Keratinocyte (primary cell): ENCODE measurements at regions not wholly inside any gene's neighbourhood (a gene's known extent, or its start where the extent isn't known, plus 50 kb on each side); places are given as distances from the start of the nearest gene placed in this dataset.

Source experiments
- DNase-seq: peaks from one replicate; pipeline ENCODE4 v3.0.0-alpha.2; 2011; ENCODE audit warnings: low read depth, missing footprints, low spot score
- FAIRE-seq: peaks from 2 replicates; lab custom pipeline; 2011; peaks lifted over from hg19 to GRCh38; lab: Jason Lieb, UNC
- H2AFZ ChIP-seq: 2 replicates; pipeline ENCODE4 v1.6.0; 2012; ENCODE audit warnings: low read length, control low read depth, inconsistent platforms; ENCODE audit not compliant: control insufficient read depth
- H3K27ac ChIP-seq: 2 replicates; pipeline ENCODE4 v1.5.1; 2011; ENCODE audit warnings: low read length; ENCODE audit not compliant: control insufficient read depth, insufficient read depth
- H3K27me3 ChIP-seq: 3 replicates; pipeline ENCODE4 v1.6.0; 2011; ENCODE audit warnings: low read length; ENCODE audit not compliant: control insufficient read depth, insufficient read depth; ENCODE audit errors: extremely low read depth
- H3K36me3 ChIP-seq, 2 experiments: 2 replicates in 1 of 2; 3 replicates in 1 of 2; pipeline ENCODE4 v1.5.1; 2011; ENCODE audit warnings: low read length in 2 of 2, mild to moderate bottlenecking in 1 of 2; ENCODE audit not compliant: control insufficient read depth in 2 of 2, insufficient read depth in 2 of 2; ENCODE audit errors: extremely low read depth in 1 of 2
- H3K4me1 ChIP-seq: 3 replicates; pipeline ENCODE4 v1.5.1; 2011; ENCODE audit warnings: low read length; ENCODE audit not compliant: control insufficient read depth, insufficient read depth; ENCODE audit errors: extremely low read depth
- H3K4me2 ChIP-seq: 3 replicates; pipeline ENCODE4 v1.6.0; 2011; ENCODE audit warnings: low read depth, low read length; ENCODE audit not compliant: control insufficient read depth, insufficient read depth; ENCODE audit errors: extremely low read depth
- H3K4me3 ChIP-seq, 3 experiments: fragments of 200-600 bp in 1 of 3; sonication (generic) in 1 of 3; 2 replicates in 2 of 3; 3 replicates in 1 of 3; pipeline ENCODE4 v1.5.1; 2011 to 2016; ENCODE audit warnings: low read length in 3 of 3, mild to moderate bottlenecking in 3 of 3, control low read depth in 2 of 3, inconsistent platforms in 1 of 3, low read depth in 1 of 3, mixed read lengths in 1 of 3, mixed run types in 1 of 3, moderate library complexity in 1 of 3; ENCODE audit not compliant: control insufficient read depth in 2 of 3, insufficient read depth in 2 of 3; ENCODE audit errors: extremely low read depth in 1 of 3
- H3K79me2 ChIP-seq: 2 replicates; pipeline ENCODE4 v1.6.0; 2012; ENCODE audit warnings: low read length; ENCODE audit not compliant: control insufficient read depth, insufficient read depth
- H3K9ac ChIP-seq: 3 replicates; pipeline ENCODE4 v1.6.0; 2011; ENCODE audit warnings: low read length; ENCODE audit not compliant: control insufficient read depth, insufficient read depth; ENCODE audit errors: extremely low read depth
- H3K9me1 ChIP-seq: 3 replicates; pipeline ENCODE4 v1.6.0; 2011; ENCODE audit warnings: low read length; ENCODE audit not compliant: control insufficient read depth, insufficient read depth; ENCODE audit errors: extremely low read depth
- H3K9me3 ChIP-seq: 2 replicates; pipeline ENCODE4 v1.5.1; 2012; ENCODE audit warnings: low read depth, low read length; ENCODE audit not compliant: control insufficient read depth
- H4K20me1 ChIP-seq: 3 replicates; pipeline ENCODE4 v1.6.0; 2011; ENCODE audit warnings: low read length; ENCODE audit not compliant: control insufficient read depth, insufficient read depth; ENCODE audit errors: extremely low read depth
- CTCF ChIP-seq, 3 experiments: IDR thresholded peaks in 1 of 3; conservative IDR thresholded peaks in 1 of 3; optimal IDR thresholded peaks in 1 of 3; 2 replicates in 2 of 3; 3 replicates in 1 of 3; pipeline versions ENCODE3 to v1.5.1; 2011; ENCODE audit warnings: low read length in 3 of 3, mild to moderate bottlenecking in 3 of 3, moderate library complexity in 2 of 3, control low read depth in 1 of 3, inconsistent platforms in 1 of 3; ENCODE audit not compliant: insufficient read depth in 2 of 3; ENCODE audit errors: extremely low read depth in 1 of 3
- EZH2 ChIP-seq: IDR thresholded peaks from one replicate; pipeline ENCODE4 v1.6.1; 2012; ENCODE audit warnings: inconsistent platforms, mild to moderate bottlenecking, low read length, moderate library complexity
- dilution Hi-C: fragments of 300-500 bp; cut with MboI; formaldehyde crosslinking; loops from one replicate; pipeline ENCODE4 v1.7.0; 2020; ENCODE audit warnings: low sequenced_read_pairs; ENCODE audit not compliant: extremely low pct_ligation_motif_present

DNA sequence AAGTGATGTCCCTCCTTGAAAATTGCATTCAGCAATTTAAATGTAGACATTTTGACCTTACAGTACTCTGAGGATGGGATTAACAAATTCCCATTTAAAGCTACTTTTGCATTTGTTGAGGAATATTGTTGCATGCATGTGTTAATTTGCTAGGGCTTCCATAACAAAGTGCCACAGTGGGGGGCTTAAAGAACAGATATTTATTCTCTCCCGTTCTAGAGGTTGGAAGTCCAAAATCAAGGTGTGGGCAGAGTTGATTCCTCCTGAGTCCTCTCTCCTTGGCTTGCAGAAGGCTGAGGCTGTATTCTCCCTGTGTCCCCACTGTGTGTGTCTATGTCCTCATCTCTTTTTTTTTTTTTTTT, 51.8 kb upstream of the CDK20 start:
- Histone ChIP-seq H3K27me3 (no peaks in the 10 kb centered on the region), H2AFZ (no peak overlapping the region), H3K9ac (no peak overlapping the region), H3K4me2 (no peak overlapping the region), H3K36me3 (no peaks in the 10 kb centered on the region), H3K4me3 (no peak overlapping the region), H3K4me1 (no peaks in the 10 kb centered on the region), H3K27ac (no peak overlapping the region), H3K9me3 (no peaks in the 10 kb centered on the region), H4K20me1 (no peaks in the 10 kb centered on the region), H3K9me1 (no peaks in the 10 kb centered on the region), H3K79me2 (no peaks in the 10 kb centered on the region)
- dilution Hi-C loops, result no loop called here
- no peak for TF ChIP-seq CTCF (optimal IDR thresholded peaks at IDR 0.05 in 1 of 3, IDR thresholded peaks at IDR 0.05 in 1 of 3, conservative IDR thresholded peaks at IDR 0.05 in 1 of 3; ENCODE audit: extremely low read depth in 1 of 3, insufficient read depth in 2 of 3, low read length in 3 of 3)
- no peak for TF ChIP-seq EZH2
- DNase-seq (no peak), FAIRE-seq (no peak)

DNA sequence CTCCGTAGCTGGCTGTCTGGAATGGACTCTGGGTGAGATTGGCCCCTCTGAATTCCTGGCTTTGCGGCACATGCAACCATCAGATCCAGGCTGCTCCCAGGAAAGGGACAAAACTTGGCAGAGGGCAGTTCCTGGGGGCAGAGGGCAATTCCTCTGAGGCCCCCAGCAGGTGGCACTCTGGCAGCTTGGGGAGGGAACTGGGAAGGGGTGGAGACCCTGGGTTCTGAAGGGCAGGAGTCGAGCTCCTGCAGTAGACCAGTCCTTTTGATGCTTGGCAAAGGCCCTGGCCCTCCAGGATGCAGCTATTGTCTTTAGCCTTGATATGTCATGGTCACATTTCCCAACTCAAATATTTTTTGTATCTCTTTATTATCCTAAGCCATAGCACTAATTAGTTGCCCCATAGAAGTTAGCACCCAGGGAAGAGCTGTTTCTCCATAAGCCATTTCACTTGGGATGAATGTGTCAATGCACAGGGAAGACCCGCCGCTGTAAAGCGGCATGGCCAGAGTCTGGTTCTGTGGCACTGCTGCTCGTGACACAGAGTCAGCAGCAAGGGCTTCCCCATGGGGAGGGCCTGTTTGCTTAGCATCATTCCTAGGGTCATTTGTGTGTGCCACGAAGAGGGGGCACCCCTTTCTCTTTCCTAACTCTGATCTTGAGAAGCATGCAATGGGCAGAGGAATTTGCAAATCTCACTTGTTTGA, 51.2 kb upstream of the CDK20 start:
- H3K27ac ChIP-seq, result no peak overlapping the region
- H3K9me3 ChIP-seq, result no peaks in the 10 kb centered on the region
- H2AFZ ChIP-seq, result no peak overlapping the region
- no peaks in the 10 kb centered on the region for H3K36me3 ChIP-seq
- no peaks in the 10 kb centered on the region for H3K27me3 ChIP-seq
- TF ChIP-seq EZH2 (no peak), CTCF (optimal IDR thresholded peaks at IDR 0.05 in 1 of 3, IDR thresholded peaks at IDR 0.05 in 1 of 3, conservative IDR thresholded peaks at IDR 0.05 in 1 of 3; ENCODE audit: extremely low read depth in 1 of 3, insufficient read depth in 2 of 3, low read length in 3 of 3) (no peak)
- no peaks in the 10 kb centered on the region for H4K20me1 ChIP-seq
- no peaks in the 10 kb centered on the region for H3K79me2 ChIP-seq
- no peaks in the 10 kb centered on the region for H3K4me1 ChIP-seq
- no peak overlapping the region for H3K9ac ChIP-seq
- no peaks in the 10 kb centered on the region for H3K9me1 ChIP-seq
- DNase-seq, result no peak
- H3K4me2 ChIP-seq, result no peak overlapping the region
- no peak for FAIRE-seq
- H3K4me3 ChIP-seq, result no peak overlapping the region
- dilution Hi-C loops, result no loop called here
